ENCODE measurements at regions not wholly inside any gene's neighbourhood (a gene's known extent, or its start where the extent isn't known, plus 50 kb on each side); places are given as distances from the start of the nearest gene placed in this dataset.

DNA sequence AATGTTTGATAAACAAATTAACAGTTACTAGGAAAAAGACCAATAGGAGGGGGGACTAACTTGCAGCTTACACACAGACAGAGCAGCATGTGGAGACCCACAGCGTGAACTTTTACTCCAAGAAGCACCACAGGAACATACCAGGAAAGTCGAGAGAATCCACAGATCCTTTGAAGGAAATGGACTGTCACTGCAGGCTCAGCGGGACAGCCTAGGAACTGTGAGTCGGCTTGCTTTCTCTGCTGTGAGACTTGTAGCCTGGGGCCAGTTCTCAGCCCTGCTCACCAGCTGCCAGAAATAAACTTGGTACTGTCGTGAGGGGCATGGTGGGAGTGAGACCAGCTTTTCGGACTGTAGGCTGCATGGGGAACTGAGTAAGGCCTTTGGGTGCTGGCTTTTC lies 1211.5 kb downstream of the PCDH17 start:
- DNase-seq (ENCODE audit: extremely low spot score) = no peak
- no peak for TF ChIP-seq POLR2A (IDR thresholded peaks at IDR 0.05; ENCODE audit: low read depth)
- TF ChIP-seq POLR2AphosphoS5 (IDR thresholded peaks at IDR 0.05) = no peak
- no peak for TF ChIP-seq EP300 (IDR thresholded peaks at IDR 0.05)
- TF ChIP-seq, protein P1, sequence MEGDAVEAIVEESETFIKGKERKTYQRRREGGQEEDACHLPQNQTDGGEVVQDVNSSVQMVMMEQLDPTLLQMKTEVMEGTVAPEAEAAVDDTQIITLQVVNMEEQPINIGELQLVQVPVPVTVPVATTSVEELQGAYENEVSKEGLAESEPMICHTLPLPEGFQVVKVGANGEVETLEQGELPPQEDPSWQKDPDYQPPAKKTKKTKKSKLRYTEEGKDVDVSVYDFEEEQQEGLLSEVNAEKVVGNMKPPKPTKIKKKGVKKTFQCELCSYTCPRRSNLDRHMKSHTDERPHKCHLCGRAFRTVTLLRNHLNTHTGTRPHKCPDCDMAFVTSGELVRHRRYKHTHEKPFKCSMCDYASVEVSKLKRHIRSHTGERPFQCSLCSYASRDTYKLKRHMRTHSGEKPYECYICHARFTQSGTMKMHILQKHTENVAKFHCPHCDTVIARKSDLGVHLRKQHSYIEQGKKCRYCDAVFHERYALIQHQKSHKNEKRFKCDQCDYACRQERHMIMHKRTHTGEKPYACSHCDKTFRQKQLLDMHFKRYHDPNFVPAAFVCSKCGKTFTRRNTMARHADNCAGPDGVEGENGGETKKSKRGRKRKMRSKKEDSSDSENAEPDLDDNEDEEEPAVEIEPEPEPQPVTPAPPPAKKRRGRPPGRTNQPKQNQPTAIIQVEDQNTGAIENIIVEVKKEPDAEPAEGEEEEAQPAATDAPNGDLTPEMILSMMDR (IDR thresholded peaks at IDR 0.05) = no peak
- intact Hi-C loops (cut with DNase I) = no loop called here
- H3K4me3 ChIP-seq = no peak overlapping the region
- H3K36me3 ChIP-seq = no peaks in the 10 kb centered on the region
- H3K4me1 ChIP-seq = no peaks in the 10 kb centered on the region
- 54% methylated on average over 5 of the region's 6 CpGs for WGBS
- H3K27me3 ChIP-seq = peaks cover 0 to 3% (median 0%) of the 10 kb centered on the region in 4 donors
- H3K27ac ChIP-seq (replicated peaks in 1 of 4) = no peak overlapping the region
- peaks cover 0 to 5% (median 0%) of the 10 kb centered on the region in 4 donors for H3K9me3 ChIP-seq

DNA sequence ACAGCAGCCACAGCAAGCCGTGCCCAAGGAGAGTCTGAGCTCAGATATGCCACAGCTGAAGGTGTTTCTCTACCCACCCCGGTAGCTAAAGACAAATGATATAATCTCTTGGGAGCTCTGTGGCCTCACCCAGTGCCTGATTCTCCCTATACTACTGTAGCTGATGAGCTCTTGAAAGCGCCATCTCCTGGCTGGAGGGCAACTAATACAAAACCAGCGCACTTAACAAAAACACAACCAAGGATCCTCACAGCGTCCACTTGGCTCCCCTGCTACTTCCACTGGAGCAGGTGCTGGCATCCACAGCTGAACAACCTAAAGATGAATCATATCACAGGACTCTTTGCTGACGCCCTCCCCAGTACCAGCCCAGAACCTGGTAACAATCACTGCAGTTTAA lies 1212.0 kb downstream of the PCDH17 start:
- no peaks in the 10 kb centered on the region for H3K36me3 ChIP-seq
- intact Hi-C loops (cut with DNase I) = no loop called here
- H3K27ac ChIP-seq (replicated peaks in 1 of 4) = no peak overlapping the region
- no peak for TF ChIP-seq POLR2A (IDR thresholded peaks at IDR 0.05; ENCODE audit: low read depth)
- no peaks in the 10 kb centered on the region for H3K4me1 ChIP-seq
- 86% methylated on average over 6 of the region's 6 CpGs for WGBS
- H3K9me3 ChIP-seq = peaks cover 0 to 5% (median 0%) of the 10 kb centered on the region in 4 donors
- no peak for DNase-seq (ENCODE audit: extremely low spot score)
- H3K4me3 ChIP-seq = no peak overlapping the region
- H3K27me3 ChIP-seq = peaks cover 0 to 3% (median 0%) of the 10 kb centered on the region in 4 donors

DNA sequence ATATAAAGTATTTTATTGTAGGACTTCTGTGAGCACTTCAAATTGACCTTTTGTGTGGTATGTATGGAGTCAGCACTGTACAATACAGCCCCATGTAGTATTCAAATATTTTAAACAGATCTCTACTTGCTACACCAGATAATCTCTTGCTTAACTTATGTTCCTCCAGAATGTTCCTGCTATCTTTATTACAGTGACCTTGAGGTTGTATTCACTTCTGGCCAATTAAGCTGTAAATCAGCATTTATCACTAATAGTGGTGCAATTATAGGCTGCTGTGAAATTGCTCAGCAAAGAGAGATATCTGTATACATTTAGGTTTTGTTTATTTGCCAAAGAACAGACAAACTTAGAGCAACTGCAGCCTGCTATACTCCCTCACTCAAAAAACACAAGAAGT lies 1218.6 kb downstream of the PCDH17 start:
- Histone ChIP-seq H3K4me3 (no peak overlapping the region), H3K27me3 (no peaks in the 10 kb centered on the region), H3K9me3 (no peaks in the 10 kb centered on the region), H3K4me1 (no peaks in the 10 kb centered on the region), H3K36me3 (no peaks in the 10 kb centered on the region), H3K27ac (replicated peaks in 1 of 4) (no peak overlapping the region)
- DNase-seq (ENCODE audit: extremely low spot score) = no peak
- TF ChIP-seq, protein P1 (IDR thresholded peaks at IDR 0.05) = no peak
- TF ChIP-seq POLR2A (IDR thresholded peaks at IDR 0.05; ENCODE audit: low read depth) = no peak
- TF ChIP-seq EP300 (IDR thresholded peaks at IDR 0.05) = no peak
- TF ChIP-seq POLR2AphosphoS5 (IDR thresholded peaks at IDR 0.05) = no peak
- intact Hi-C loops (cut with DNase I) = no loop called here

GRCh38 chr13:58852076-58852475 lies 1220.5 kb downstream of the PCDH17 start:
- WGBS = 0% methylated on average over 1 of the region's 1 CpG
- Histone ChIP-seq H3K4me1 (no peaks in the 10 kb centered on the region), H3K9me3 (no peaks in the 10 kb centered on the region), H3K27ac (replicated peaks in 1 of 4) (no peak overlapping the region), H3K4me3 (no peak overlapping the region), H3K36me3 (no peaks in the 10 kb centered on the region), H3K27me3 (no peaks in the 10 kb centered on the region)
- TF ChIP-seq, protein P1 (IDR thresholded peaks at IDR 0.05) = no peak
- no peak for TF ChIP-seq EP300 (IDR thresholded peaks at IDR 0.05)
- TF ChIP-seq POLR2AphosphoS5 (IDR thresholded peaks at IDR 0.05) = no peak
- TF ChIP-seq POLR2A (IDR thresholded peaks at IDR 0.05; ENCODE audit: low read depth) = no peak
- DNase-seq (ENCODE audit: extremely low spot score) = no peak
- intact Hi-C loops (cut with DNase I) = no loop called here

DNA sequence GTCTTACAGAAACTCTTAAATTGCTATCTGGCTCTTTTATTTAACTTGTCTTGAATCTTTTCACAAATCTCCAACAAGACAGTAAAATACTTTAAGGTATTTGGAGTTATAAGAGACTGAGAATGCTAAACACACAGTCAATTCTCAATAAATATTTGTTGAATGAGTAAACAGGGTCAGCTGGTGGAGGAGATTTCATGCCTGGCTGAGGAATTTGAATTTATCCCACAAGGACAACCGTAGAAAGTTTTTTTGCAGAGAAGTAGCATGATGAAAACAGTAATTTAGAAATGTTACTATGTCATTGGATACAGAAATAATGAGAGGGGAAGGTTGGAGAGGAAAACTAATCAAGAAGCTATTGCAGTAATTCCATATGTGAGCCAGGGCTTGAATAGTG lies 1223.7 kb downstream of the PCDH17 start:
- H3K27me3 ChIP-seq = no peaks in the 10 kb centered on the region
- intact Hi-C loops (cut with DNase I) = no loop called here
- 47% methylated on average over 1 of the region's 1 CpG for WGBS
- H3K9me3 ChIP-seq = peaks cover 0 to 5% (median 0%) of the 10 kb centered on the region in 4 donors
- no peak for DNase-seq (ENCODE audit: extremely low spot score)
- TF ChIP-seq POLR2AphosphoS5 (IDR thresholded peaks at IDR 0.05) (no peak), POLR2A (IDR thresholded peaks at IDR 0.05; ENCODE audit: low read depth) (no peak), EP300 (IDR thresholded peaks at IDR 0.05) (no peak)
- TF ChIP-seq, protein P1 (IDR thresholded peaks at IDR 0.05) = no peak
- no peaks in the 10 kb centered on the region for H3K36me3 ChIP-seq
- no peak overlapping the region for H3K4me3 ChIP-seq
- H3K27ac ChIP-seq (replicated peaks in 1 of 4) = no peak overlapping the region
- no peaks in the 10 kb centered on the region for H3K4me1 ChIP-seq
